ENCODE measurements at regions not wholly inside any gene's neighbourhood (a gene's known extent, or its start where the extent isn't known, plus 50 kb on each side); places are given as distances from the start of the nearest gene placed in this dataset. TPM values are rescaled to one million over a fixed set of nuclear protein-coding genes. Genes with fewer than 3 reads are reported as not detected.

MicroRNAs encoded in the stretch of these regions (microRNA counts, 767-probe panel; counts per million panel counts)
- microRNA hsa-miR-663b, result not detected

Small RNAs in the stretch of these regions (microRNA-seq; reads per million reads assigned to microRNA genes)
- gene MIR663B, result not detected

Small RNAs in the stretch of these regions (small RNA-seq; reads per million reads assigned to genes)
- gene MIR663B (ENCODE audit: insufficient read depth in 2 of 3, insufficient read length in 3 of 3, low read depth in 2 of 3, low replicate concordance in 1 of 3) (0 reads per million in 3 experiments), gene RNA5-8SP5 (ENCODE audit: insufficient read depth in 2 of 3, insufficient read length in 3 of 3, low read depth in 2 of 3, low replicate concordance in 1 of 3) (0 reads per million in 3 experiments)
